ENCODE measurements at regions not wholly inside any gene's neighbourhood (a gene's known extent, or its start where the extent isn't known, plus 50 kb on each side); places are given as distances from the start of the nearest gene placed in this dataset.

DNA sequence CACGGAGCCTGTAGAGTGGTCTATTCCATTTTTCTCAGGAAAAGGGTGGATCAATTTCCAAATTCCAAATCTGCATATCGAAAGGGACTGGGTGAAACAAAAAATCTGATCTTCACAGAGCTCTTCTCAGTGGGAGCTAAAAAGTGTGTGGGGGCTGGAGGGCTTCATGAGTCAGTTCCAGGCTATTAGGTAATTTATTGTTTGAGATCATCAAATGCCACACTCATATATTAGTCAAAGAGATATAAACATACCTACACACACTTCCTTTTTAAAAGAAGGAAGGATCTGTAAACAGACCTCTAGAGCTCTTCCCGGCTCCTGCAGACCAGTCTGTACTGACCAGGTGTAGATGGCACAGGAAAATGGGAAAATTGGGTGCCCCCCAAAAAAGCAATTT is 175.4 kb downstream of the ZBTB18 start:
- TF ChIP-seq, protein P1, sequence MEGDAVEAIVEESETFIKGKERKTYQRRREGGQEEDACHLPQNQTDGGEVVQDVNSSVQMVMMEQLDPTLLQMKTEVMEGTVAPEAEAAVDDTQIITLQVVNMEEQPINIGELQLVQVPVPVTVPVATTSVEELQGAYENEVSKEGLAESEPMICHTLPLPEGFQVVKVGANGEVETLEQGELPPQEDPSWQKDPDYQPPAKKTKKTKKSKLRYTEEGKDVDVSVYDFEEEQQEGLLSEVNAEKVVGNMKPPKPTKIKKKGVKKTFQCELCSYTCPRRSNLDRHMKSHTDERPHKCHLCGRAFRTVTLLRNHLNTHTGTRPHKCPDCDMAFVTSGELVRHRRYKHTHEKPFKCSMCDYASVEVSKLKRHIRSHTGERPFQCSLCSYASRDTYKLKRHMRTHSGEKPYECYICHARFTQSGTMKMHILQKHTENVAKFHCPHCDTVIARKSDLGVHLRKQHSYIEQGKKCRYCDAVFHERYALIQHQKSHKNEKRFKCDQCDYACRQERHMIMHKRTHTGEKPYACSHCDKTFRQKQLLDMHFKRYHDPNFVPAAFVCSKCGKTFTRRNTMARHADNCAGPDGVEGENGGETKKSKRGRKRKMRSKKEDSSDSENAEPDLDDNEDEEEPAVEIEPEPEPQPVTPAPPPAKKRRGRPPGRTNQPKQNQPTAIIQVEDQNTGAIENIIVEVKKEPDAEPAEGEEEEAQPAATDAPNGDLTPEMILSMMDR (IDR thresholded peaks at IDR 0.05) = no peak
- Histone ChIP-seq H3K4me1 (ENCODE audit: control insufficient read depth, insufficient read depth, low read length) (no peaks in the 10 kb centered on the region), H3K27me3 (ENCODE audit: control insufficient read depth, insufficient read depth, low read length) (no peaks in the 10 kb centered on the region), H3K4me3 (ENCODE audit: low read length) (no peak overlapping the region), H3K36me3 (ENCODE audit: control insufficient read depth, insufficient read depth, low read length) (no peaks in the 10 kb centered on the region), H3K27ac (ENCODE audit: low read length) (no peak overlapping the region), H3K9me3 (ENCODE audit: control insufficient read depth, insufficient read depth, low read length) (no peaks in the 10 kb centered on the region)
- DNase-seq = no peak
- Mint-ChIP-seq H3K27ac (no peak overlapping the region), H3K36me3 (no peaks in the 10 kb centered on the region), H3K9me3 (no peaks in the 10 kb centered on the region), H3K27me3 (ENCODE audit: low read depth in 2 of 2) (peaks cover 3 to 11% of the 10 kb centered on the region in 2 donors), H3K4me3 (no peak overlapping the region), H3K4me1 (no peaks in the 10 kb centered on the region)
- intact Hi-C loops (cut with micrococcal nuclease) = no loop called here
- no peak for ATAC-seq
- WGBS (ENCODE audit: insufficient coverage) = 93% methylated on average over 2 of the region's 3 CpGs

DNA sequence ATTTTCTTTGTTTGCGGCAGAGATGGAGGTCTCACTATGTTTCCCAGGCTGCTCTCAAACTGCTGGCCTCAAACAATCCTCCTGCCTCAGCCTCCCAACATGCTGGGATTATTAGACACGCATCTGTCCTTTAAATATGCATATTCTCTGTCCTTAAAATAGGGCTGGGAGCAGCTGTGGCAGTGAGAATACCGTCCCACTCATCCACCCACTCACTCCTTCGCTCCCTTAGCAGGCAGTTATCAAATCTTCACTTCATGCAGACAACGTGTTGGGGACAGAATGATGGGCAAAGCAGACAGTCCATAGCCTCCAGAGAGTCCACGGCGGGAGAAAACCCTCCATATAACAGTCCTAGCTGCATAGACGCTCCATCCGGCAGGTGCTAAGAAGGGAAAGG is 179.4 kb downstream of the ZBTB18 start:
- no peaks in the 10 kb centered on the region for H3K27me3 ChIP-seq (ENCODE audit: control insufficient read depth, insufficient read depth, low read length)
- TF ChIP-seq, protein P1 (IDR thresholded peaks at IDR 0.05) = no peak
- ATAC-seq (no peak), DNase-seq (no peak)
- H3K9me3 ChIP-seq (ENCODE audit: control insufficient read depth, insufficient read depth, low read length) = no peaks in the 10 kb centered on the region
- intact Hi-C loops (cut with micrococcal nuclease) = no loop called here
- H3K4me3 ChIP-seq (ENCODE audit: low read length) = no peak overlapping the region
- no peak overlapping the region for H3K27ac ChIP-seq (ENCODE audit: low read length)
- 87% methylated on average over 6 of the region's 9 CpGs for WGBS (ENCODE audit: insufficient coverage)
- Mint-ChIP-seq H3K4me3 (no peak overlapping the region), H3K27ac (no peak overlapping the region), H3K4me1 (peaks cover 5 to 6% of the 10 kb centered on the region in 2 donors), H3K36me3 (no peaks in the 10 kb centered on the region), H3K27me3 (ENCODE audit: low read depth in 2 of 2) (peaks cover 3 to 20% of the 10 kb centered on the region in 2 donors), H3K9me3 (no peaks in the 10 kb centered on the region)
- no peaks in the 10 kb centered on the region for H3K36me3 ChIP-seq (ENCODE audit: control insufficient read depth, insufficient read depth, low read length)
- no peaks in the 10 kb centered on the region for H3K4me1 ChIP-seq (ENCODE audit: control insufficient read depth, insufficient read depth, low read length)

DNA sequence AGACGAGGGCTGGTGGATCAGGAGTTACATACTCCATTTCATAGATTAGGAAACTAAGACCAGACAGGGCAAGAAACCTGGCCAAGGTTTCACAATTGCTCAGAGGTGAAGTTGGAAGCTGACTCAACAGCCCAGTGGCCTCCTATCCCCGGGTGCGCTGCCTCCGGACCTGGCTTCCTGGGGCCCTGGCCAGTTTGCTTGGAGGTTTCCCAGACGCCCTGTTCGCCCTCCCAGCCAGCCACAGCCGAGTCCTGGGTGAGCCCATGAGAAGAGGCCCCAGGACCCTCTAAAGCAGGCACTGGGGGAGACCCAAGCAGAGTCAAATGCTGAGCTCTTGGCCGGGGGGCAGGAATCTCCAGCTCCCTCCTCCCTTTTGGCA is 180.1 kb downstream of the ZBTB18 start:
- no peak for DNase-seq
- Histone ChIP-seq H3K27me3 (ENCODE audit: control insufficient read depth, insufficient read depth, low read length) (no peaks in the 10 kb centered on the region), H3K4me3 (ENCODE audit: low read length) (no peak overlapping the region), H3K36me3 (ENCODE audit: control insufficient read depth, insufficient read depth, low read length) (no peaks in the 10 kb centered on the region), H3K4me1 (ENCODE audit: control insufficient read depth, insufficient read depth, low read length) (no peaks in the 10 kb centered on the region), H3K27ac (ENCODE audit: low read length) (no peak overlapping the region), H3K9me3 (ENCODE audit: control insufficient read depth, insufficient read depth, low read length) (no peaks in the 10 kb centered on the region)
- no peak overlapping the region for H3K4me3 Mint-ChIP-seq
- intact Hi-C loops (cut with micrococcal nuclease) = no loop called here
- H3K27me3 Mint-ChIP-seq (ENCODE audit: low read depth in 2 of 2) = peaks cover 3 to 20% of the 10 kb centered on the region in 2 donors
- H3K36me3 Mint-ChIP-seq = no peaks in the 10 kb centered on the region
- TF ChIP-seq, protein P1 (IDR thresholded peaks at IDR 0.05) = no peak
- H3K9me3 Mint-ChIP-seq = no peaks in the 10 kb centered on the region
- WGBS (ENCODE audit: insufficient coverage) = 82% methylated on average over 8 of the region's 8 CpGs
- no peak for ATAC-seq
- H3K27ac Mint-ChIP-seq = no peak overlapping the region
- H3K4me1 Mint-ChIP-seq = peaks cover 5 to 6% of the 10 kb centered on the region in 2 donors

DNA sequence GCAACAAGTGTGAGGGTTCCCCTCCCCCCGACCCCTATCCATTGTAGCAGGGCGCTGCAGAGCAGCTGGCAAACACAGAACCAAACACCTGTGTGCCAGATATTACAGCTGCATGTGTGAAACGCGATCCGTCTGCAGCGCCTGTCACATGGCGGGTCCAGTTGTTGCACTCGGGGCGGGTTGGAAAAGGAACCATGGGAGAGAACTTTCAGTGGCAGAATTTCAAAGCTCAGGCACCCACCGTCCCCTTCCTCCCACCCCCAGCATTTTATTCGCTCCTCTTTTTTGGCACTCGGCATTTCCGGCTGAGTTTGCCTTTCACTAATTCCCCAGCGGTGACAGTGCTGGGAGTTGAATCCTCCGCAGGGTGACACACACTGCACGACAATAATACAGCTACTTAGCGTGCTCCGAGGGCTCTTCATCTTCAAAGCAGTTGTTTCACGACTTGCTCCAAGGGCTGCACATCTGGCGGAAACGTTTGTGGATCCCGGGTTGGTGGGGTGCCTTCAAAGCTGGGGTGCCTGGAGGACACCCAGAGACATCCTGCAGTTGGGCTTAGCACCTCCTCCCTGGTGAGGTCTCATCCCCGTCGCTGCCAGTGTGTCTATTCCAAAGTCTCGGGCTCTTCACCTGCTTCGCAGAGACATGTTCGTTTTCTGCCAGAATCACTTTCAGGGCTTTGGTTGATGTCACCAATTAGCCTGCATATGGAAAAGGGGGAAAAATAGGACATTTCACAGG is 180.7 kb downstream of the ZBTB18 start:
- 80% methylated on average over 27 of the region's 27 CpGs for WGBS (ENCODE audit: insufficient coverage)
- H3K4me1 Mint-ChIP-seq = peaks cover 5 to 6% of the 10 kb centered on the region in 2 donors
- no peaks in the 10 kb centered on the region for H3K4me1 ChIP-seq (ENCODE audit: control insufficient read depth, insufficient read depth, low read length)
- H3K4me3 Mint-ChIP-seq = no peak overlapping the region
- no peaks in the 10 kb centered on the region for H3K27me3 ChIP-seq (ENCODE audit: control insufficient read depth, insufficient read depth, low read length)
- no peaks in the 10 kb centered on the region for H3K36me3 Mint-ChIP-seq
- TF ChIP-seq, protein P1 (IDR thresholded peaks at IDR 0.05) = no peak
- intact Hi-C loops (cut with micrococcal nuclease) = no loop called here
- no peak overlapping the region for H3K27ac ChIP-seq (ENCODE audit: low read length)
- no peaks in the 10 kb centered on the region for H3K9me3 ChIP-seq (ENCODE audit: control insufficient read depth, insufficient read depth, low read length)
- no peak overlapping the region for H3K27ac Mint-ChIP-seq
- peaks cover 3 to 20% of the 10 kb centered on the region in 2 donors for H3K27me3 Mint-ChIP-seq (ENCODE audit: low read depth in 2 of 2)
- H3K36me3 ChIP-seq (ENCODE audit: control insufficient read depth, insufficient read depth, low read length) = no peaks in the 10 kb centered on the region
- no peak for ATAC-seq
- no peak for DNase-seq
- no peak overlapping the region for H3K4me3 ChIP-seq (ENCODE audit: low read length)
- H3K9me3 Mint-ChIP-seq = no peaks in the 10 kb centered on the region

Measured in natural killer cell (primary cell).